ENCODE measurements at regions not wholly inside any gene's neighbourhood (a gene's known extent, or its start where the extent isn't known, plus 50 kb on each side); places are given as distances from the start of the nearest gene placed in this dataset.

DNA sequence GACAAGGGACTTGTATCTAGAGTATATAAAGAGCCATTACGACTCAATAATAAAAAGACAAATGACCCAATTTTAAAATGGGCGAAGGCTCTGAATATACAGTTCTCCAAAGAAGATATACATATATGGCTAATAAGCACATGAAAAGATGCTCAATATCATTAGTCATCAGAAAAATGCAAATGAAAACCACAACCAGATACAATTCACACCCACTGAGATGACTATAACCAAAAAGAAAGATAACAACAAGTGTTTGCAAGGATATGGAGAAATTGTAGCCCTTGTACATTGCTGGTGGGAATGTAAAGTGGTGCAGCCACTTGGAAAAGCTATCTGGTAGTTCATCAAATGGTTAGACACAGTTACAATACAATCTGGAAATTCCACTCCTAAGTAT, 96.3 kb downstream of the TRIM29 start:
- H3K9me3 Mint-ChIP-seq (ENCODE audit: unreplicated experiment) = peaks cover 12% of the 10 kb centered on the region
- no TSS peak for BruUV-seq (replicated peaks)
- Histone ChIP-seq H3K4me3 (ENCODE audit: low read depth, low read length) (no peak overlapping the region), H3K36me3 (ENCODE audit: control insufficient read depth, insufficient read depth, low read length) (no peaks in the 10 kb centered on the region), H3K4me1 (no peaks in the 10 kb centered on the region), H3K9me3 (peaks cover 9% of the 10 kb centered on the region; the same call in 1 of the 2 replicates), H3K27me3 (replicated peaks; ENCODE audit: control insufficient read depth, insufficient read depth, low read length) (no peaks in the 10 kb centered on the region; the same call in none of the 2 replicates)
- intact Hi-C loops (cut with micrococcal nuclease; ENCODE audit: unreplicated experiment) = no loop called here
- DNase-seq = no peak
- H3K4me1 Mint-ChIP-seq (ENCODE audit: low read depth, unreplicated experiment) = no peaks in the 10 kb centered on the region
- TF ChIP-seq, protein P1, sequence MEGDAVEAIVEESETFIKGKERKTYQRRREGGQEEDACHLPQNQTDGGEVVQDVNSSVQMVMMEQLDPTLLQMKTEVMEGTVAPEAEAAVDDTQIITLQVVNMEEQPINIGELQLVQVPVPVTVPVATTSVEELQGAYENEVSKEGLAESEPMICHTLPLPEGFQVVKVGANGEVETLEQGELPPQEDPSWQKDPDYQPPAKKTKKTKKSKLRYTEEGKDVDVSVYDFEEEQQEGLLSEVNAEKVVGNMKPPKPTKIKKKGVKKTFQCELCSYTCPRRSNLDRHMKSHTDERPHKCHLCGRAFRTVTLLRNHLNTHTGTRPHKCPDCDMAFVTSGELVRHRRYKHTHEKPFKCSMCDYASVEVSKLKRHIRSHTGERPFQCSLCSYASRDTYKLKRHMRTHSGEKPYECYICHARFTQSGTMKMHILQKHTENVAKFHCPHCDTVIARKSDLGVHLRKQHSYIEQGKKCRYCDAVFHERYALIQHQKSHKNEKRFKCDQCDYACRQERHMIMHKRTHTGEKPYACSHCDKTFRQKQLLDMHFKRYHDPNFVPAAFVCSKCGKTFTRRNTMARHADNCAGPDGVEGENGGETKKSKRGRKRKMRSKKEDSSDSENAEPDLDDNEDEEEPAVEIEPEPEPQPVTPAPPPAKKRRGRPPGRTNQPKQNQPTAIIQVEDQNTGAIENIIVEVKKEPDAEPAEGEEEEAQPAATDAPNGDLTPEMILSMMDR (IDR thresholded peaks at IDR 0.05; ENCODE audit: insufficient read depth in 1 of 2, low read depth in 1 of 2, low read length in 1 of 2, severe bottlenecking in 1 of 2, unreplicated experiment in 1 of 2) = no peak
- peaks cover 22% of the 10 kb centered on the region for H3K27me3 Mint-ChIP-seq (ENCODE audit: insufficient read depth, unreplicated experiment)
- ChIA-PET POLR2A (no interaction called here), CTCF (no interaction called here)
- no peak overlapping the region for H3K4me3 Mint-ChIP-seq (ENCODE audit: unreplicated experiment)
- H3K27ac Mint-ChIP-seq (ENCODE audit: unreplicated experiment) = no peak overlapping the region
- H3K36me3 Mint-ChIP-seq (ENCODE audit: insufficient read depth, unreplicated experiment) = no peaks in the 10 kb centered on the region

- CTCF ChIA-PET = no interaction called here
- H3K27ac Mint-ChIP-seq (ENCODE audit: unreplicated experiment) = no peak overlapping the region
These were observed 97.6 kb downstream of the TRIM29 start for GRCh38 chr11:120040151-120040840.

GRCh38 chr11:120039039-120039438, 98.9 kb downstream of the TRIM29 start:
- TF ChIP-seq, protein P1 (IDR thresholded peaks at IDR 0.05; ENCODE audit: insufficient read depth in 1 of 2, low read depth in 1 of 2, low read length in 1 of 2, severe bottlenecking in 1 of 2, unreplicated experiment in 1 of 2) = no peak
- POLR2A ChIA-PET = no interaction called here

More at GRCh38 chr11:120040151-120040840, 97.6 kb downstream of the TRIM29 start:
- Mint-ChIP-seq H3K27me3 (ENCODE audit: insufficient read depth, unreplicated experiment) (peaks cover 17% of the 10 kb centered on the region), H3K36me3 (ENCODE audit: insufficient read depth, unreplicated experiment) (no peaks in the 10 kb centered on the region), H3K4me3 (ENCODE audit: unreplicated experiment) (no peak overlapping the region), H3K9me3 (ENCODE audit: unreplicated experiment) (no peaks in the 10 kb centered on the region), H3K4me1 (ENCODE audit: low read depth, unreplicated experiment) (no peaks in the 10 kb centered on the region)
- no peak overlapping the region for H3K4me3 ChIP-seq (ENCODE audit: low read depth, low read length)
- peaks cover 12% of the 10 kb centered on the region for H3K9me3 ChIP-seq
- no peaks in the 10 kb centered on the region for H3K36me3 ChIP-seq (ENCODE audit: control insufficient read depth, insufficient read depth, low read length)
- H3K27me3 ChIP-seq (replicated peaks; ENCODE audit: control insufficient read depth, insufficient read depth, low read length) = no peaks in the 10 kb centered on the region; the same call in none of the 2 replicates
- BruUV-seq (replicated peaks) = no TSS peak
- POLR2A ChIA-PET = no interaction called here
- TF ChIP-seq, protein P1 (IDR thresholded peaks at IDR 0.05; ENCODE audit: insufficient read depth in 1 of 2, low read depth in 1 of 2, low read length in 1 of 2, severe bottlenecking in 1 of 2, unreplicated experiment in 1 of 2) = no peak
- no peak for DNase-seq
- no peaks in the 10 kb centered on the region for H3K4me1 ChIP-seq
- intact Hi-C loops (cut with micrococcal nuclease; ENCODE audit: unreplicated experiment) = no loop called here

More at GRCh38 chr11:120039039-120039438, 98.9 kb downstream of the TRIM29 start:
- Histone ChIP-seq H3K9me3 (peaks cover 18% of the 10 kb centered on the region), H3K36me3 (ENCODE audit: control insufficient read depth, insufficient read depth, low read length) (no peaks in the 10 kb centered on the region), H3K4me1 (no peaks in the 10 kb centered on the region), H3K27me3 (replicated peaks; ENCODE audit: control insufficient read depth, insufficient read depth, low read length) (no peaks in the 10 kb centered on the region; the same call in none of the 2 replicates), H3K4me3 (ENCODE audit: low read depth, low read length) (no peak overlapping the region)
- DNase-seq = no peak
- Mint-ChIP-seq H3K27ac (ENCODE audit: unreplicated experiment) (no peak overlapping the region), H3K9me3 (ENCODE audit: unreplicated experiment) (no peaks in the 10 kb centered on the region), H3K27me3 (ENCODE audit: insufficient read depth, unreplicated experiment) (peaks cover 15% of the 10 kb centered on the region), H3K4me1 (ENCODE audit: low read depth, unreplicated experiment) (no peaks in the 10 kb centered on the region), H3K36me3 (ENCODE audit: insufficient read depth, unreplicated experiment) (no peaks in the 10 kb centered on the region), H3K4me3 (ENCODE audit: unreplicated experiment) (no peak overlapping the region)
- BruUV-seq (replicated peaks) = no TSS peak
- CTCF ChIA-PET = no interaction called here
- intact Hi-C loops (cut with micrococcal nuclease; ENCODE audit: unreplicated experiment) = no loop called here

All from Caco-2 (cell line).